ENCODE measurements at regions not wholly inside any gene's neighbourhood (a gene's known extent, or its start where the extent isn't known, plus 50 kb on each side); places are given as distances from the start of the nearest gene placed in this dataset.

GRCh38 chr20:6418732-6419131, 295.9 kb upstream of the FERMT1 start:
- Histone ChIP-seq H2AFZ (ENCODE audit: insufficient read depth, low read depth, low read length, poor library complexity, severe bottlenecking) (no peak overlapping the region), H4K20me1 (ENCODE audit: insufficient read depth, low read length) (no peaks in the 10 kb centered on the region), H3K36me3 (replicated peaks in 1 of 2; ENCODE audit: control insufficient read depth in 1 of 2, insufficient read depth in 2 of 2, low read length in 2 of 2) (no peaks in the 10 kb centered on the region), H3K9me3 (replicated peaks in 1 of 2; ENCODE audit: control insufficient read depth in 1 of 2, insufficient read depth in 1 of 2, low read length in 2 of 2) (no peaks in the 10 kb centered on the region), H3K4me2 (replicated peaks; ENCODE audit: extremely low read depth, low read length, poor library complexity, severe bottlenecking) (no peak overlapping the region), H3K4me1 (ENCODE audit: control insufficient read depth in 1 of 2, insufficient read depth in 2 of 2, low read length in 2 of 2) (no peaks in the 10 kb centered on the region), H3K27me3 (ENCODE audit: control insufficient read depth in 2 of 2, insufficient read depth in 2 of 2, low read length in 2 of 2) (no peaks in the 10 kb centered on the region), H3K79me2 (ENCODE audit: insufficient read depth, low read length) (no peaks in the 10 kb centered on the region), H3K27ac (ENCODE audit: low read depth in 1 of 2, low read length in 2 of 2) (no peak overlapping the region), H3K4me3 (replicated peaks in 1 of 3; ENCODE audit: low read depth in 2 of 3, low read length in 3 of 3) (no peak overlapping the region), H3K9ac (ENCODE audit: insufficient read depth, low read length, poor library complexity, severe bottlenecking) (no peak overlapping the region)
- no peak for TF ChIP-seq CTCF (IDR thresholded peaks at IDR 0.05)
- no peaks in the 10 kb centered on the region for H3K4me1 Mint-ChIP-seq
- peaks cover 2 to 4% (median 2%) of the 10 kb centered on the region in 3 donors for H3K27me3 Mint-ChIP-seq (ENCODE audit: low read depth in 3 of 3)
- intact Hi-C loops (cut with micrococcal nuclease): no loop called here
- H3K4me3 Mint-ChIP-seq: no peak overlapping the region
- no peaks in the 10 kb centered on the region for H3K36me3 Mint-ChIP-seq
- no peak for DNase-seq
- peaks cover 0 to 2% (median 1%) of the 10 kb centered on the region in 7 donors for H3K9me3 Mint-ChIP-seq
- H3K27ac Mint-ChIP-seq: no peak overlapping the region

GRCh38 chr20:6416371-6416770, 293.5 kb upstream of the FERMT1 start:
- H3K4me2 ChIP-seq (replicated peaks; ENCODE audit: extremely low read depth, low read length, poor library complexity, severe bottlenecking): no peak overlapping the region
- no peak overlapping the region for H3K4me3 Mint-ChIP-seq
- no peak overlapping the region for H3K9ac ChIP-seq (ENCODE audit: insufficient read depth, low read length, poor library complexity, severe bottlenecking)
- intact Hi-C loops (cut with micrococcal nuclease): no loop called here
- no peaks in the 10 kb centered on the region for H3K36me3 ChIP-seq (replicated peaks in 1 of 2; ENCODE audit: control insufficient read depth in 1 of 2, insufficient read depth in 2 of 2, low read length in 2 of 2)
- H2AFZ ChIP-seq (ENCODE audit: insufficient read depth, low read depth, low read length, poor library complexity, severe bottlenecking): no peak overlapping the region
- no peak overlapping the region for H3K27ac ChIP-seq (ENCODE audit: low read depth in 1 of 2, low read length in 2 of 2)
- peaks cover 1 to 5% (median 2%) of the 10 kb centered on the region in 3 donors for H3K27me3 Mint-ChIP-seq (ENCODE audit: low read depth in 3 of 3)
- H3K27ac Mint-ChIP-seq: no peak overlapping the region
- peaks cover 0 to 2% (median 1%) of the 10 kb centered on the region in 7 donors for H3K9me3 Mint-ChIP-seq
- H3K27me3 ChIP-seq (ENCODE audit: control insufficient read depth in 2 of 2, insufficient read depth in 2 of 2, low read length in 2 of 2): no peaks in the 10 kb centered on the region
- H3K4me1 ChIP-seq (ENCODE audit: control insufficient read depth in 1 of 2, insufficient read depth in 2 of 2, low read length in 2 of 2): no peaks in the 10 kb centered on the region
- no peaks in the 10 kb centered on the region for H3K9me3 ChIP-seq (replicated peaks in 1 of 2; ENCODE audit: control insufficient read depth in 1 of 2, insufficient read depth in 1 of 2, low read length in 2 of 2)
- no peaks in the 10 kb centered on the region for H3K79me2 ChIP-seq (ENCODE audit: insufficient read depth, low read length)
- H3K4me1 Mint-ChIP-seq: no peaks in the 10 kb centered on the region
- H3K36me3 Mint-ChIP-seq: no peaks in the 10 kb centered on the region
- DNase-seq: no peak
- TF ChIP-seq CTCF (IDR thresholded peaks at IDR 0.05): peak; percentile 6
- H4K20me1 ChIP-seq (ENCODE audit: insufficient read depth, low read length): no peaks in the 10 kb centered on the region
- no peak overlapping the region for H3K4me3 ChIP-seq (replicated peaks in 1 of 3; ENCODE audit: low read depth in 2 of 3, low read length in 3 of 3)
- WGBS (ENCODE audit: insufficient coverage): no CpG with 5 or more reads among the region's 2 CpGs

Measured in CD14-positive monocyte (primary cell).